22Rv1 (cell line): ENCODE measurements at regions not wholly inside any gene's neighbourhood (a gene's known extent, or its start where the extent isn't known, plus 50 kb on each side); places are given as distances from the start of the nearest gene placed in this dataset.
A peak's percentile ranks its signal among the peaks of the same experiment; 100 is the strongest.

Experiments
- H3K27ac ChIP-seq: fragments of 450-650 bp; 2 replicates; pipeline ENCODE4 v1.5.1; 2017
- CTCF ChIP-seq: fragments of 450-650 bp; IDR thresholded peaks from 2 replicates; pipeline ENCODE4 v1.5.1; 2017; ENCODE audit warnings: mild to moderate bottlenecking
- ZFX ChIP-seq: fragments of 450-650 bp; IDR thresholded peaks from 2 replicates; pipeline ENCODE4 v1.6.1; 2017; ENCODE audit warnings: antibody characterized with exemption, borderline replicate concordance

GRCh38 chr15:35218215-35218614 lies 133.1 kb upstream of the NANOGP8 start:
- TF ChIP-seq CTCF = no peak
- no peak for TF ChIP-seq ZFX
- H3K27ac ChIP-seq = no peak overlapping the region

- no peak overlapping the region for H3K27ac ChIP-seq
- TF ChIP-seq ZFX = no peak
- TF ChIP-seq CTCF = no peak
Observed at GRCh38 chr15:35215093-35215492, 130.0 kb upstream of the NANOGP8 start.

DNA sequence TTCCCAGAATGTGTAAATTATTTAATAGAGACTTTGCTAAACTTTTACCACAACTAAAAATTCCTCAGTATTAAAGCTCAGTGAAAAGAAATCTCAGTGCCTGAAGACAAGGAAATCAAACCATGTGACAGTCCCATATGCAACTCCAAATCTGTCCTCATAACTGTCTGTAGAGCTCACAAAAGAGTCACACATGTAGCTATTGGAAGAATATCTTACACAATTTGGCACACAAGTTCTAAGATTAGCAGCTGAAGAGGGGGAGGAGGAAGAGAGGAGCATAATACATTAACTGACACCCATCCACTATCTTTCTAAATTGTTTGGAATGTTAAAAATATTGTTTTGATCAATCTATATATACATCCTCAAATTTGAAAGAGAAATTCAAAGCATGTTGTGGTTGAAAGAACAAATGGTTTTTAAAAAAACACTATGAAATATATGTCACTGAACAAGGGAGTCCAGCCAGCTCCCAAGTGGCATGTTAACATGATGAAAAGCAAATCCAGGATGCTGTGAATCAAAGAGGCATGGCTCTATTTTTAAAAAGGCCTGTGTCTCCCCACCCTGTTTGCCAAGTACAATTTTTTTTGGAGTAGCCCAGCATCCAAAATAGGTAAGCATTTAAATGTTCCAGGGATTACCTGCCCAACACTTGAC lies 126.3 kb upstream of the NANOGP8 start:
- TF ChIP-seq CTCF = no peak
- no peak for TF ChIP-seq ZFX
- H3K27ac ChIP-seq = no peak overlapping the region

- no peak for TF ChIP-seq ZFX
- no peak for TF ChIP-seq CTCF
Observed at GRCh38 chr15:35210370-35210769, 125.3 kb upstream of the NANOGP8 start.

DNA sequence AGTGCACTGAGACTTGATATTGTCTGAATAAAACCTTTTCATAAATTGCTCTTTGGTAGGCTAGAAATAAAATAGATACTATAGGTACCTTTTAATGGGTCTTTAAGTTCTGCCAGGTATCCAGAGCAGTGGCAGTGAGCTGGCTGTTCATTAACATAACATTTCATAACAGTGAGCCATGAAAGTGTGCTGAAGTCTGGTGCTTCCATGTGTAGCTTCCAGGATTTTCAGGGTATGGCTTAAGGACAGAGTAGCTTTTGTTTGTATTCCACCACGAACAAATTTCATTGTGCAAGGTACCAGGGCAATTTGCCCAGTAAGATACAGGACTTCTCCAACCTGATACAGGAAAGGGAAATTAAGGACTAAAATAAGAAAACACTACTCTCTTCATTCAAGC lies 124.7 kb upstream of the NANOGP8 start:
- H3K27ac ChIP-seq = no peak overlapping the region
- TF ChIP-seq CTCF = no peak
- TF ChIP-seq ZFX = no peak

More at GRCh38 chr15:35210370-35210769, 125.3 kb upstream of the NANOGP8 start:
- no peak overlapping the region for H3K27ac ChIP-seq

- H3K27ac ChIP-seq = no peak overlapping the region
- TF ChIP-seq CTCF = no peak
- no peak for TF ChIP-seq ZFX
Observed at GRCh38 chr15:35208353-35208752, 123.3 kb upstream of the NANOGP8 start.

- TF ChIP-seq ZFX (no peak), CTCF (peak; percentile 63)
- no peak overlapping the region for H3K27ac ChIP-seq
Observed at GRCh38 chr15:35206060-35206675, 121.1 kb upstream of the NANOGP8 start.
